ENCODE measurements at regions not wholly inside any gene's neighbourhood (a gene's known extent, or its start where the extent isn't known, plus 50 kb on each side); places are given as distances from the start of the nearest gene placed in this dataset.
"Not testable (repeated sequence)": the region's sequence is repeated elsewhere in the genome, so short reads cannot be mapped to it uniquely, and the experiment has no call there.

- not testable (repeated sequence) for DNase-seq (ENCODE audit: low read depth)
These were observed 430.2 kb upstream of the ACVR2A start for GRCh38 chr2:147414656-147415055.

- DNase-seq (ENCODE audit: low read depth): no peak
These were observed 436.5 kb upstream of the ACVR2A start for GRCh38 chr2:147408357-147408756.

GRCh38 chr2:147405651-147406050 lies 439.2 kb upstream of the ACVR2A start:
- no peak for DNase-seq (ENCODE audit: low read depth)

DNA sequence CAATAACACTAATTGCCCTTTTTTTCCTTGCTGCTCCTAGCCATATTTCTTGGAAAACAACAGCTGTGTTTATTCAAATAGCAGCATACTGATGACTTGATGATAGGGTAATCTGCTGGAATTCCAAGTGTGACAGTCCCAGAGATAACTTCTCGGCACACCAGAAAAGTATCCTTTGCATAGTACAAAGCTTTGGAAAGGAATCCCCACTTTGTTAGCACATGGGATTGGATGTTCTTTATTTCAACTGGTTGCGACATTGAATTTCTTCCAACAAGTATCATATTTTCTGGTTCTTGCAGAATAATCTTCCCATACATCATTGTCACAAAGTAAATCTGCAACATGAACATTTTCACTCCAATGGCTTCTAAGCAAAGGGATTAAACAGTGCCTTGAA lies 445.8 kb upstream of the ACVR2A start:
- DNase-seq (ENCODE audit: low read depth): no peak

DNA sequence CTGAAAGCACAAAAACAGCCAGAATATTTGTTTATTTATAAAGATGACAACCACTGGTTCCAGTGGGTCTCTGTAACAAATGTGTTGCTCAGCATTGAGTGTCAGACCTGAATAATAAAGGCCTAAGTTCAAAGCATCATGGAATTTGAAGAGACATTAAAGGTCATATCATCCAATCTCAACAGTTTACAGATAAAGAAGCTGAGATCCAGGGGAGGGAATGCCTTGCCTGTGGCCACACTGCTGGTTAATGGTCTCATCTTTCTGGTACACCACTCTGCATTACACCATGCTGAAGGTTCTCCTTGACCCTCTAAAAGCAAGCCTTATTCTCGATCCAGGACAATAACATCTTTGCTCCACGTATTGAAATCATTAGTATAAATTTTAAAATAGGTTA lies 446.5 kb upstream of the ACVR2A start:
- DNase-seq (ENCODE audit: low read depth): no peak

DNA sequence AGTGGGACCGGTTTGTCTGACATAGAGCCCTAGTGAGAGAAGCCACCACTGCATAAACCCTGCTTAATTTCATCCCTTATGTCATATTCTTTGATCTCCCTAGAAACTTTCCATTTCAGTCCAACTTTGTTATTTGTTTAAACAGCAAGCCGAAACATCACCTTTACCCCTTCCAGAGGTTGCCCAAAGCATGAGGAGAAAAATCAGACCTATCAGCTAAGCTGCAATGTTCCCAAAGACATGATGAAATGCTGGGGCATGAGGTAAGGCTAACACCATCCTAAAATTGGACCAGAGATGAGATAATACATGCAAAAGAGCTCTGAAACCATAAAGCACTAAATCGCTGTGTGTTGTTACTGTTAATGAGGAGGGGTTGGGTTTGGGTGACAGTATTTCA lies 447.9 kb upstream of the ACVR2A start:
- no peak for DNase-seq (ENCODE audit: low read depth)

DNA sequence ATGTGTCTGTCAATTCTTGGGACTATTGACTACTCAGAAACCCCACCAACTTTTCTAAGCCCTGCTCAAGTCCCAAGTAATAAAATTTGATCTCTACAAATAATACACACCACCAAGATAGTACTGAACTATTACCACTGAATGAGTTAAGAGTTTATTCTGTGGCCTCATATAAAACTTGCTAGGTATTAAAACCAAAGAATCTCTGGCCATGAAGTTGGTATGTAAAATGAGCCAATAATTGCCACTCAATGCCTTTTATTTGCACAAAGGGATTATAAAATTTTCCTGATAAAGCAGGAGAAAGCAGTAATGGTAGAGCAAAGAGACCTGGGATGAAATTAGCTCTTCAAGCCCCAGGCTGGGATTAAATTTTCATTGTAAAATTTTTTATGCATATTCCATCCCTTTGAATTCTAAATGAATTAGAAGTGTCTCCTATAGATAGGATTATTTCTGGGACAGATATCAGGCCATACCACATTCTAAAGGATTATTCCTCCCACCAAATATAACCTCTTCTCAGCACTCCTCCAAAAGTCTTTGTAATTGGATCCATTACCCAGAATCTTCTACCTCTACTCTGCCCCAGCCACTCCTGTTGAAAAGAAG lies 450.5 kb upstream of the ACVR2A start:
- DNase-seq (ENCODE audit: low read depth): no peak

DNA sequence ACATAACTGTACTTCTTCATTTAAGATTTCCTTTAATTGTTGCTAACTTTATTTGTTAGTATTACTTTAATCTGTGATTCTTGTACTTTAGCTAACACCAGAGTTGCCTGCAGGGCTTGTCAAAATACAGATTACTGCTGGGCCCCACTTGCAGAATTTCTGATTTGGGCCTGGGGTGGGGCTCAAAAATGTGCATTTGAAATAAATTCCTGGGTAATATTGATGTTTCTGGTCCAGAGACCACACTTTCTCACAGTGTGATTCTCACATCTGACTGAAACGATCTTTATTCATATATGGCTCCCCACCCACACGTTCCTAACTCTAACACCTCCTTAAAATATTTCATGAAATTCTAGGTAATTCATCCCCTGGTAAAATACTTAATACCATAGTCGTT lies 452.6 kb upstream of the ACVR2A start:
- no peak for DNase-seq (ENCODE audit: low read depth)

GRCh38 chr2:147390475-147390874 lies 454.4 kb upstream of the ACVR2A start:
- no peak for DNase-seq (ENCODE audit: low read depth)

- no peak for DNase-seq (ENCODE audit: low read depth)
These were observed 455.6 kb upstream of the ACVR2A start for GRCh38 chr2:147389218-147389617.

GRCh38 chr2:147388217-147388616 lies 456.6 kb upstream of the ACVR2A start:
- DNase-seq (ENCODE audit: low read depth): no peak

- no peak for DNase-seq (ENCODE audit: low read depth)
These were observed 458.5 kb upstream of the ACVR2A start for GRCh38 chr2:147386284-147386683.

DNA sequence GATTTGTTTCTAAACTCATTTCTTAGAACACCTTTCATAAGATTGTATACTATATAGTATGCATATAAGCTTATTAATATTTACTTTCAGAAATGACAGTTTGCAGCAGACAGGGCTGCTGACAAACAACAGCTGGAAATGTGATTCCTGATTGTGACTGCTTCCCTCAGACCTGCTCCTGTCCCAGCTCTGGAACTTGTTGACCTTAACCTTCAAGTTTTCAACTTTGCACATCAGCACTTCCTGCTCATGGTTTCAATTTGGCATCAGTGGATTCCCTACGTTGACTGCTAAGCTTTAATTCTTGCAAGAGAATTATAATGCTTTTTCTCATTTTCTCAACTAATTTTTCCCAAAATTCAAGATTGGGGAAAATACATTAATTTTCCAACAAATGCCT lies 459.2 kb upstream of the ACVR2A start:
- DNase-seq (ENCODE audit: low read depth): no peak

DNA sequence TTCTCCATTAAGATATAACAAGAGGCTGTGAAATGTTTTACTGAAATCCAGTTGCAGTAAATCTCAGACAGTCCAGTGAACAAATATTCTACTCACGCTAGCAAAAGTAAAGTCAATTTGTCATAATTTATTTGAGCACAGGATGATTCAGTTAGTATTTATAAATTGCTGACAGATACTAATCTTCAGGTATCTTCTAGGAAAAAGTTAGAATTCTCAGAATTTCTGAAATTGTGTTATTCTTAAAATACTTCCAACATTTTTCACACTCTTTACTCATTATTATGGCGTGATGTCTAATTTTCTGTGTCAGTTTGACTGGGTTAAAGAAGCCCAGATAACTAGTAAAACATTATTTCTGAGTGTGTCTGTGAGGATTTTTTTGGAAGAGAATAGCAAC lies 460.2 kb upstream of the ACVR2A start:
- no peak for DNase-seq (ENCODE audit: low read depth)

- DNase-seq (ENCODE audit: low read depth): no peak
These were observed 462.4 kb upstream of the ACVR2A start for GRCh38 chr2:147382322-147382948.

DNA sequence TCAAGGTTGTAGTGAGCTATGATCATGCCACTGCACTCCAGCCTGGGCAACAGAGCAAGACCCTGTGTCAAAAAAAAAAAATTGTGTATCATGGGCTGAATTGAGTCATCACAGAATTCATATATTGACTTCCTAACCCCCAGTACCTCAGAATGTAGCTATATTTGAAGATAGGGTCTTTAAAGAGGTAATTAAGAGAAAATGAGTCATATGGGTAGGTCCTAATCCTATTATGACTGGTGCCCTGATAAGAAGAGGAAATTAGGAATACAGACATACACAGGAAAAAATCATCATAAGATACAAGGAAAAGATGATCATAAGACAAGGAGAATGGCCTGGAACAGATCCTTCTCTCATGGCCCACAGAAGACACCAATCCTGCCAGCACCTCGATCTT lies 466.4 kb upstream of the ACVR2A start:
- no peak for DNase-seq (ENCODE audit: low read depth)

DNA sequence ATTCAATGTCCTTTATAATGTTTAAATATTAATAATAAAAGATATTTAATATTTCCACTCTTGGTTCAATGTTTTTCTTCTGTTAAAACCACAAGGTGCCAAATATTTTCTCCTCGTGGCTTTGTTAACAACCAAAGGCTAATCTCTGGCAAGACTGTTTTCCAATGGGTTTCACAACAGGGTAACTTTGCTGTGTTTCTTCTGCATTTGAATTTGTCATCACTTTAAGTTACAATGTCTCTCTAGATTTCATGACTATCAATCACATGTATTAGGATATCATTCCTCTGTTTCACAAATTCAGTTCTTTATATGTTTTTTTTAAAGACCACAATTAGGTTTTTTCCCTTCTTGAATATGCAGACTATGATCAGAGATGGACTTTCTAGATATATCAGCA lies 469.8 kb upstream of the ACVR2A start:
- no peak for DNase-seq (ENCODE audit: low read depth)

- no peak for DNase-seq (ENCODE audit: low read depth)
These were observed 470.4 kb upstream of the ACVR2A start for GRCh38 chr2:147374423-147374811.

DNA sequence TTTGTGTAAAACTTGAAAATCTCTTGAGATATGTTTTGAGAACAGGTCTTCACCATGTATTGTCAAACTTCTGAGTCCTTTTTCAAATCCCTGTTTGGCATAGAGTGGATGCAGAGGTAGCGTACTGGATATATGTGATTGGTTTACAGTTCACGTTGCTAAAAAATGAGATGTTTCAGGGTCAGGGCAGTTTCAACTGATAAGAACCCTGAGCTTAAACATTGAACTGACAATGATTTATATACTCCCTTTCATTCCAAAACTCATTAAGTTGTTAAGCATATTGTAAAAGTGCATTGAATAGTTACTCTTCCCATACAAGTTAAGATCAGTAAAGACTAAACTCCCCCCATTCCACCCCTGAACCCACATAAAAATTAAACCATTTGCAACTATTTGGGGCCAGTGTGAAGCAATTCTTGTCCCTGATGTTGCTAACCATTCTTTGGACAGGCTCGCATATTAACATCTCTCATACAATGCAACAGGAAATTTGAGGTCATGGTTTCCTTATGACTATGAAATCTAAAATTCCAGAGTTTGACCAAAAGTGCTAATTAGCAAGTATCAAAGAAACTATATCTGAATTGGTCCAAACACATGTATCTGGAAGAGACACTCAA lies 470.9 kb upstream of the ACVR2A start:
- DNase-seq (ENCODE audit: low read depth): no peak

GRCh38 chr2:147368306-147368705 lies 476.5 kb upstream of the ACVR2A start:
- DNase-seq (ENCODE audit: low read depth): no peak

GRCh38 chr2:147366279-147366678 lies 478.6 kb upstream of the ACVR2A start:
- no peak for DNase-seq (ENCODE audit: low read depth)

- no peak for DNase-seq (ENCODE audit: low read depth)
These were observed 479.2 kb upstream of the ACVR2A start for GRCh38 chr2:147365622-147366021.

GRCh38 chr2:147364597-147364996 lies 480.2 kb upstream of the ACVR2A start:
- DNase-seq (ENCODE audit: low read depth): no peak

DNA sequence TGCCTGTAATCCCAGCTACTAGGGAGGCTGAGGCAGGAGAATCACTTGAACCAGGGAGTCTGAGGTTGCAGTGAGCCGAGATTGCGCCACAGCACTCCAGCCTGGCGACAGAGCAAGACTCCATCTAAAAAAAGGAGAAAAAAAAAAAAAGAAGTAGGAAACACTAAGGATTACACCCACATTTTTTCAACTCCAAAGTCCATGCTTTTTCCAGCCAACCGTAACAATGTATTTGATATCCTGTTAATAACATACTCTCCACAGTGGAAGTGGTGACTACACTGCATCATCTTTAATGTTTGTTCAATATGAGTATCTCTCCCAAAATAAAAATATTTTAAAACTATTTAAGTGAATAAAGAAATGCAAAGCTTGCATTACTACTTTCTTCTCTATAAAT lies 481.6 kb upstream of the ACVR2A start:
- no peak for DNase-seq (ENCODE audit: low read depth)
